GM21737 (cell line): ENCODE measurements at regions not wholly inside any gene's neighbourhood (a gene's known extent, or its start where the extent isn't known, plus 50 kb on each side); places are given as distances from the start of the nearest gene placed in this dataset.
"Not testable (repeated sequence)": the region's sequence is repeated elsewhere in the genome, so short reads cannot be mapped to it uniquely, and the experiment has no call there.

Experiments used
- ATAC-seq: cut with Tn5 transposase; IDR thresholded peaks from one replicate; pipeline ENCODE4 v1.9.1; 2021; ENCODE audit warnings: mild to moderate bottlenecking, moderate library complexity; ENCODE audit not compliant: unreplicated experiment

DNA sequence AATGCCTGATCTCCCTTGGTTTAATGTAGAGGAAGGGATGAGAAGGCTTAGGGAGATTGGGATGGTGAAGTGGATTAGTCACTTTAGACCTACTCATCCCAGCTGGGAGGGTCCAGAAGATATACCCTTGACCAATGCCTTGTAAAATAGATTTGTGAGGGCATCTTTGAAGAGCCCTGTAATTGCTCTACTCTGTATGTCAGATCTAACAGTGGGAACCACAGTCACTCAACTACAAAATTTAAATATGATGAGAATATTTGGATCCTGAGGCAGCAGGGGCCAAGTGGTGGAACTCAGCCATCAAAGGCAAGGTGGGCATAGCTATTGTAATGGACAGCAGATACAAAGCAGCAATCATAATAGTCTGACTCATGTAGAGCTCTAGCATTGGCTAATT, 1272.9 kb upstream of the CITED2 start:
- not testable (repeated sequence) for ATAC-seq

DNA sequence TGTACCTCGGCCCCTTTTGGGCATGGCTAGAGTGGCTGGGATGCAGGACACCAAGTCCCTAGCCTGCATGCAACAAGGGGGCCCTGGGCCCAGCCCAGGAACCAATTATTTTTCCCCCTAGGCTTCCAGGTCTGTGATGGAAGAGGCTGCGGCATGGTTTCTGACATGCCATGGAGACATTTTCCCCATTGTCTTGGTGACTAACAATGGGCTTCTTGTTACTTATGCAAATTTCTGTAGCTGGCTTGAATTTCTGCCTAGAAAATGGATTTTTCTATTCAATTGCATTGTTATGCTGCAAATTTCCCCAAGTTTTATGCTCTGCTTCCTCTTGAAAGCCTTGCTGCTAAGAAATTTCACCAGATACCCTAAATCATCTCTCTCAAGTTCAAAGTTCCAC, 1269.6 kb upstream of the CITED2 start:
- ATAC-seq, result no peak

DNA sequence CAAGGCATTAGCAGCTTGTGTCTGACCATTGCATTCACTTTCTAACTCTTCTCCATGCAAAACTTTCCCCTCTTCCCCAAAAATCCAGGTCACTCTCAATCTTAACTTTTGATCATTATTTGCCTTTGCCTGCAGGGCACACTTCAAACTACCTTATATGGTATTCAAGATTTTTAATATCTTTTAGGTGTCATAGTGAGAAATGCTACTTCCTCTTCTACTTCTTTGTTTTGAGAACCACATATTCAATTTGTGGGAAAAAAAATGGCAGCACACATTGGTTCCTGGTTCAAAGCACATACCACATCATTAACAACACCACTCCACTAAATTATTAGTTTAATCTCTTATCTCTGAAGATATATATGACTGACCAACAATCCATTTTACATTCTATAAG, 1267.0 kb upstream of the CITED2 start:
- ATAC-seq, result peak; percentile 70

DNA sequence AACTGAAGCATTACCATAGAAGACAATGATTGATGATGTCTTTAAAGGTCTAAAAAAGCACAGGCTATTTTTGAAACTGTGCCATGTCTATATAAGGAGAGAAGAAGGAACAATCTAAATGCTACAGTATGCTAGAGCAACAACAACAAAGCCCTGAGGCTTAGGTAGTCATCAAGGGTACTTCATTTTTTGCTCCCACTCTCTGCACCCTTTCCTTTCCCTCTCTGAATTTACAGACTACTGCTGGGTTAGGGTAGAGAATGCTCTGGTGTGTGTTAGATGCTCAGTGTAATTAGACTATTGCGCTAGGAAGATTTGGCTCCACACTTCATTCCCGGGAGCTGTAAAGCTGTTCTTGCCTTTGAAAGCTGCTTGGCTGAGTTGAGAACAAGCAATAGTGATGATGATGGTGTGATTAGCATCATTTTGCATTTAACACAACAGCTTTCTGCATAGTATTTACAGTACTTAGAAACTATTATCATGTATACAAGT, 1262.5 kb upstream of the CITED2 start:
- no peak for ATAC-seq

DNA sequence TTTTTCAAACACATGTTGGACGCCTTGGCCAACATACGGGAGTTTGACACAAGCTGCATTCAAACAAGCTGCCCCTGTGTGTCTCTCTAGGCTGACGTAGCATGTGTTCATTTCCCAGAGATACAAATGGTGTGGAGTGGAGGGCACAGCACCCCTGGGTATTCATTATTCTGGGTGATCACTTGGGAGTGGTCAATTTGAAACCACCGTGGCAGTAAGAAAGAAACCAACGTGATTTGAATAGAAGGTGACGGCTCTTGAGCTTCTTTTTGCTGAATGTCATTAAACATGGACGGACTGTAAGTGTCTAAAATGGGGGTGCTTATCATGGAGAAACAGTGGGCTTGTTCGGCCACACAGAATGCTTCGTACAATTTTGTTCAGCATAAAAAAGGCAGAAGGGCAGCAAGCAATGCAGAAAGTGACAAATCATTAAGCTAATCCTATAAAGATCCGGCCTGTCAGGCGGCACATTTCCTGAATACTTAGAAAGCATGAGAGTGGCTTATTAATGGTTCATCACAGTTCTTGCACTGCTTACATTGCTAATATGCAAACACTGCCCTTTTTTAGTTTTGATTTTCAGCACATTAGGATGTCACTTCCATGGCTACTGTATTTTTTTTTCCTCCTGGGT, 1261.9 kb upstream of the CITED2 start:
- ATAC-seq, result no peak

DNA sequence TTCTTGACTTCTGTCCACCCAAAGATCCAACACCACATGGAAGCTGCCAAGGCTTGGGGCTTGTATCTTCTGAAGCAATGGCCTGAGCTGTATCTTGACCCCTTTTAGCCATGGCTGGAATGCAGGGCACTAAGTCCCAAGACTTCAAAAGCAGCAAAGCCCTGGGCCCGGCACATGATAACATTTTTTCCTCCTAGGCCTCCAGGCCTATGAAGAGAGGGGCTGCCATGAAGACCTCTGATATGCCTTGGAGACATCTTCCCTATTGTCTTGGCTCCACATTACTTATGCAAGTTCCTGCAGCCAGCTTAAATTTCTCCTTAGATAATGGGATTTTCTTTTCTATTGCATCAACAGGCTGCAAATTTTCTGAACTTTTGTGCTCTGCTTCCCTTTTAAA, 1252.6 kb upstream of the CITED2 start:
- ATAC-seq, result no peak

DNA sequence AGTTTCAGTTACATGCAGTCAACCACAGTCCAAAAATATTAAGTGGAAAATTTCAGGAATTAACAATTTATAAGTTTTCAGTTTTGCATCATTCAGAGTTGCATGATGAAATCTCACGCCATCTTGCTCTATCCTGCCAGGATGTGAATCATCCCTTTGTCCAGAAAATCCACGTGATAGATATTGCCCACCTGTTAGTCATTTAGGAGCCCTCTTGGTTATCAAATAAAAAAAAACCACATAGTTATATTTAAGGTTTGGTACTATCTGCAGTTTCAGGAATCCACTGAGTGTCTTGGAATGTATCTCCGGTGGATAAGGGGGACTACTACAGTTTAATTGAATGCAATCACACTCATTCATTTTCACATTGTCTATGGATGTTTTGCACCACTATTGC, 1249.0 kb upstream of the CITED2 start:
- ATAC-seq, result no peak

DNA sequence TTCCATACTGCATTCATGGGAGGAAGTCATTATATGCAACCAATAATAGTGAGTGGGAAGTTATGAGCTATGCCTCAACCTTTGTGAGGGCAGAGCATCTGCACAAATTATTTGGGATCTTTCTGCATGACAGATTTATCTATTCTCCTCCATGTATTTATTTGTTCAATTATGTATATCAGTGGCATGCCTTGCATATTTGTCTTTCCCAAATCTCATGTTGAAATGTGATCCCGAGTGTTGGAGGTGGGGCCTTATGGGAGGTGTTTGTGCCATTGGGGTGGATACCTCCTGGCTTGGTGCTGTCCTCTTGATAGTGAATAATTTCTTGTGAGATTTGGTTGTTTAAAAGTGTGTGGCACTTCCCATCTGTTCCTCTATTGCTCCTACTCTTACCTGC, 1246.0 kb upstream of the CITED2 start:
- ATAC-seq, result no peak

DNA sequence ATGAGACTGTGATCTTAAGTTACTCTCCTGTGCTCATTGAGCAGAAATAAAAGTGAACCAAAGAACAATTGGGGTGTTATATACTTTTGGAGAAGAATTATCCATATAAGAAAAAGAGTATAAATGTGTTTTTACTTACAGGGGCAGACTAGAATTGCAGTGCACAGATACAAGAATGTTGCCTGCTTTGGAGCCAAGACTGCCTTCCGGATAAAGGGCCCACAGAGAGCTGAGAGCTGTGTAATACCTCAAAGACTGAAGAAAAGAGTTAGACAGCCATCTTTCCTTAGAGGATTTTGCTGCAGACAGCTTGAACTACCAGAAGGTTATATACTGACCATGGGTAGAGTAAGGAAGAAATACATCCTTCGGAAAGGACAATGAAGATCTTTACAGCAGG, 1235.5 kb upstream of the CITED2 start:
- no peak for ATAC-seq

DNA sequence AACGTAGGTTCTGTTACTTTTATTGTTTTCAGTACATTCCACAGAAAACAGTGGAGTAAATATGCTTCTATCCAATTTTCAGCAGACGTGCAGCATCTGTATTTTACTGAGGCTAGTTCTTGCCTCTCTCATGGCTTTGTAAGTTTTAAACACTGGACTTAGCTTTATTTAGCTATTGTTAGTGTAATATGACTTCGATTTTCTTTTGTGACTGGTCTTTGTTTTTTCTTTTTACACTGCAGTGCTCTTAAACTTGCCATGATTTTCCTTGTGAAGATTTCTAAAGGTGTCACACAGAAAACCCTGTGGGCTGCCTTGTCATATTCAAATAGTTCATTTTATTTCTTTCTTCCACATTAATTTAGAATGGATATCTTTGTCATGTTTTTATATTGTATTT, 1234.9 kb upstream of the CITED2 start:
- ATAC-seq, result no peak

DNA sequence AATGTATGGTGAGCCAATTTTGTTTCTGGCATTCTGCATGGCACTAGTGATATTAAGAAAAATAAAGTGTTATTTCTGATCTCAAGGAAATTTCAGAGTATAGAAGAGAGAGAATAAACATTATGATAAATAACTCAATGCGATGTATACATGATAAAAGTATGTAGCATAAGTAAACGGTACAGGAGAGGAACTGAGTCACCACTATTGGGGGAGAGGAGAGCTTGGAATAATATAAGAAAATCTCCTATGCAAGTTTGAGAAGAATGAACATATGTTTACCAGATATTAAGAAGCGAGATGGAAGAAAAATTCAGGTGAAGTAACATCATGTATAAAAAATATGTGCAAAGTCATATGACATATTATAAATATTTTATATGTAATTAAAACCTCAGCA, 1230.3 kb upstream of the CITED2 start:
- no peak for ATAC-seq

DNA sequence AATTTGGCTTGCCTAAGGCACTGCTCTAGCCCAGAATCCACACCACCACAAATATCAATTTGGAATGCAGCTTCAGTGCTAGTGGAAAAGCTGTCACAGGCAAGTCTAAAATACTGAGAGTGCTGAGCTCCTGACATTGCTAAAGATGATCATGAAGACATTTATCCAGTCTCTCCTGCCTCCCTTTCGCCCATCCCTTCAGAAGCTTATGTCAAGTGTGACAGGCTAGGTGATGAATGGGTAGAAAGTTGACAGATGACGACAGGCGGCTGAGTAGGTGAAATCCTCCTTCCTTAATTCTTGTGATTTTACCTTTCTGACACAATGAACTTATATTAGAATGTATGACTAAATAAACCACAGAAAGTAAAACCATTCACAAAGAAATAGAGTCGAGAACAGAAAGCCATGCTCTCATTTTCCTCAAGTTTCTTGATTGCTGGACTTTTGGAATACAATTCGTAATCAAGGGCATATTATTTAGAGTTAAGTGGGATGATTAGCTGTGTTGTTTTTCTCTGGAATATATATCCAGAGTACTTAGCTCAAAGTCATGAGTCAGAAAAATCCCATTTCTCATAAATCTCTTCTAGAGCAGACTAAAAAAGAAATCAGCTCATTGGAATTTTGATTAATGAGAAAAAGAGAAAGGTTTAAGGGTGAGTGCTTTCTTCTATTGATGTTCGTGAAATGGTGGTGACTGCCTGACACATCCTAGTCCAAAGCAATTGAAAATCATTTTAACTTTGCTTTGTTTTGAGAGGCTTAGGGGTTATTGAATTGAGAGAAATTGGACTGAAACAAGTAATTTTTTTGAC, 1228.2 kb upstream of the CITED2 start:
- no peak for ATAC-seq

DNA sequence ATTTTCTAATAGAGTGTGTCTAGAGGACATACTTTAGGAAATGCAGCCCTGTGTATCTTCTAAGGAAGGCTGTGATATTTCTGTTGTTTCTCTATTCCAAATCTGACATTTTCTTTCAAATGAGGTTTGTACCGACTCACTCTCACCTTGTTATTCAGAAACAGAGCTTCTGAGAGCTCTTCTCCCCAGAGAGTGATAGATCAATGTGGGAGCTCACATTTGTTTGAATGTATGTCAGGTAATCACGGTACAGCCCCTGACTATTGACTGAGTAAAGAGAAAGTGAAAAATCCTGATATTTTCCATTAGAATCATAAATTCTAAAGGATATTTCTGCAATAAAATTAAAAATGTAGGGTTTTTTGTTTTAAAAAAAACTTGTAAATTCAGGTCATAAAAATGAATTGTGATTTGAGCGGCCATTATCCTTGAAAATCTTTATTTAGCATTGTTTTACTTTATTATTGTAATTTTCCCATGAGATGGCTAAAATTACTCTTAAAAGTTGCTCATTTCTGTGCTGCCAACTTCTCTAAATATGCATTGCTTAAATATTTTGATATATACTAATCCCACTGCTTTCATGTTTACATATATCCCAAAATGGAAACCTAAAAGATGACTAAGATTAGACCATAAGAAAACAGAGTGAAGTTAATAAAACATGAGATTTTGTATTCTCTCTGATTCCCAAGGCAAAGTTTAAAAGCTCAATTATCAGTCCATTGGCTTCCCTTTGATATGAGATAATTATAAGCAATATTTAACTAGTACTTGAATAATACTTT, 1226.8 kb upstream of the CITED2 start:
- no peak for ATAC-seq

DNA sequence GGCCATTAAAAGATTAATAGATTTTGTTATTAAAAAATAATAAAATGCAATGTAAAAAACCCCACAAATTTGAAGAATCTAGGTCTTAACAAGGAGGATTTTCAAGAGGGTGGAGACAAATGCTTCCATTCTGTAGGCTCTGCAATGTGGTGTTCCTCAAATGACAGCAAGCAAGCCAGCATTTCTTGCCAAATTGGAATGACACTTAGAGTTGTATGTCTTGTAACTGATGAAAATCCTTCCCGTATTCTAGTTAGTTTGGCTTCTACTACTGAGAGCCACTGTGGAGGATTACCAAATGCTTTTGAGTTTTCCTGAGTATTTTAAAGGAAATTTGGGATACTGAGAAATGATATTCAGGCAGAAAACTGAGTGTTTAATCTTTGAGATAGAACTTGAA, 1225.5 kb upstream of the CITED2 start:
- no peak for ATAC-seq

DNA sequence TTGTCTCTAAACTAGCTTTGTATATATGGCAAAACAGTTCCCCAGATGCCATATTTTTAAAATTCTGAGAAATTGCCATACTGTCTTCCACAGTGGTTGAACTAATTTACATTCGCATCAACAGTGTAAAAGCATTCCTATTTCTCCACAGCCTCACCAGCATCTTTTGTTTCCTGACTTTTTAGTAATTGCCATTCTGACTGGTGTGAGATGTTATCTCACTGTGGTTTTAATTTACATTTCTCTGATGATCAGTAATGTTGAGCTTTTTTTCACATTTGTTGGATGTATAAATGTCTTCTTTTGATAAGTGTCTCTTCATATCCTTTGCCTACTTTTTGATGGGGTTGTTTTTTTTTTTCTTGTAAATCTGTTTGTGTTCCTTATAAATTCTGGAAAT, 1222.7 kb upstream of the CITED2 start:
- ATAC-seq, result no peak

DNA sequence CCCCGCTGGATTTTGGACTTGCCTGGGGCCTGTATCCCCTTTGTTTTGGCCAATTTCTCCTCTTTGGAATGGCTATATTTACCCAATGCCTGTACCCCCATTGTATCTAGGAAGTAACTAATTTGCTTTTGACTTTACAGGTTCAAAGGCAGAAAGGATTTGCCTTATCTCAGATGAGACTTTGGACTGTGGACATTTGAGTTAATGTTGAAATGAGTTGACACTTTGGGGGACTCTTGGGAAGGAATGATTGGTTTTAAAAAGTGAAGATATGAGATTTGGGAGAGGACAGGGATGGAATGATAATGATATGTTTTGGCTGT, 1220.3 kb upstream of the CITED2 start:
- no peak for ATAC-seq

DNA sequence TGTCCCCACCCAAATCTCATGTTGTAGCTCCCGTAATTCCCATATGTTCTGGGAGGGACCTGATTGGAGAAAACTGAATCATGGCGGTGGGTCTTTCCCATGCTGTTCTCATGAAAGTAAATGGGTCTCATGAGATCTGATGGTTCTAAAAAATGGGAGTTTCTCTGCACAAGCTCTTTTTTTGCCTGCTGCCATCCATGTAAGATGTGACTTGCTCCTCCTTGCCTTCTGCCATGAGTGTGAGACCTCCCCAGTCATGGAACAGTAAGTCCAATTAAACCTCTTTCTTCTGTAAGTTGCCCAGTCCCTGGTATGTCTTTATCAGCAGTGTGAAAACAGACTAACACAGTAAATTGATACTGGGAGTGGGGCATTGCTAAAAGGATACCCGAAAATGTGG, 1218.4 kb upstream of the CITED2 start:
- ATAC-seq, result no peak

DNA sequence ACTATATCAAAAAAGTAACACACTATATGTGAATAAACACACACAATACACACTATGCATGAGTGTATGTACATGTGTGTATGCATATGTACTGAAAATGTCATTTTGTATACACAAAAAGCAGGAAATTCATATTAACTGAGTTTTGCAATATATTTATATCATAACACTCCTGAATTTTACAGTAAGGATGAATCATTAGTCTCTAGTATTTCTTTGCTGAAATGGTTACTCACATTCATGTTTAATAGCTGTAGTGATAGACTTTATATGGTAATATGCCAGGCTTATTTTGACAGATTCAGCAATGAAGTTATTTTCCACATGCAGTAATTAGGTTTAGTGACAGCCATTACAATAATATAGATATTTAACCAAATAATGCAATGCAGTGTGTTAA, 1216.2 kb upstream of the CITED2 start:
- ATAC-seq, result no peak

DNA sequence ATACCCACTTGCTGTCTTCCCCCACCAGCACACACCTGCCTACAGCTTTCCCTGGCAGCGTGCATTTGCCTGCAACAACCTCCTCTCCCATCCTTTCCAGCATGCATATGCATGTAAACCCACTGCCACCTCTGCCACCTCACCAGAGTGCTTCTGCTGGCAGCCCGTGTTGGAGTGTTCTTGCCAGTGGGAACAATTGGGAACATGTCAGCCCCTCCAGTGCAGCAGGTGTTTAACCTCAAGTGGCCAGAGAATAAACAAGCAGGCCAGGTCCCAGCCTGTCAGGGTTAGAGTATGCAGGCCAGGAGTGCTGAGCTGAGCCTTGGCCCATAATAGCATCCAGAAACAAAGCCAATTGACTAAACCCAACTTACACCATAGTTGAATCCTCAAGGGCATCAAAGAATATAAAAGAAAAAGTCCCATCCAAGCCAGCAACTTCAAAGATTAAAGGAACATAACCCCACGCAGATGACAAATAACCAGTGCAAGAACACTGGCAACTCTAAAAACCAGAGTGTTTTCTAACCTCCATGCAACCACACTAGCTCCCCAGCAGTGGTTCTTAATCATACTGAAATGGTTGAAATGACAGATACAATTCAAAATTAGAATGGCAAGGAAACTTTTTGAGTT, 1212.1 kb upstream of the CITED2 start:
- ATAC-seq, result peak; percentile 76

DNA sequence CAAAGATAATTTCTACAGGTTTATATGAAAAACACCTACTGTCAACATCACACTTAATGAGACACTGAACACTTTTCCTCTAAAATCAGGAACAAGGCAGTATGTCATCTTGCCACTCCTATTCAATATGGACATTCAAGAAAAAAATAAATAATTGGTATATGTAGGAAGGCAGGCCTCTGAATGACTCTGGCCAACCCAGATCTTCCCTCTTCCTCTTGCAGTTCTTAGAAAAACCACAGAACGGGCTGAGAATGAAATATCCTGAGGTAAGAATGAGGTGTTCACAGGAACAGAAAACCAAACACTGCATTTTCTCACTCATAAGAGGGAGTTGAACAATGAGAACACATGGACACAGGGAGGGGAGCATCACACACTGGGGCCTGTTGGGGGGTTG, 1207.2 kb upstream of the CITED2 start:
- ATAC-seq, result no peak

DNA sequence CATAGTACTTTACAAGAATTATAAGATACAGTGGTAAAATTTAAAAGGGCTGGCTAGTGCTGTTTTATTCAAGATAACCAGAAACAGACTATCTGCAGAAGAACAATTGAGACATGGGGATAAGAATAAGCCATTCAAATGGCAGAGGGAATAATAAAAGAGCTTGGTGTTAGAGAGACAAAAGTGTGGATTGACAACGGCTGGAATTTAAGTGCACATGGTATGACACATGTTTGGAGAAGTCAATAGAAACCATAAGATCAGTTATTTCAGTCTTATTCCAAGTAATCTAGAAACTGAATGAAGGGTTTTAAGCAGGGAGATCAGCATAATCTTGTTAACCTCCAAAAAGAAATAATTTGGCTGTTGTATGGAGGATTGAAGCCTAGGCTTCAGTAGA, 1205.5 kb upstream of the CITED2 start:
- no peak for ATAC-seq
